IMR-90 (cell line): ENCODE measurements at regions not wholly inside any gene's neighbourhood (a gene's known extent, or its start where the extent isn't known, plus 50 kb on each side); places are given as distances from the start of the nearest gene placed in this dataset.

Experiments used
- ATAC-seq: fragments of 200-7000 bp; cut with Tn5 transposase; 2 replicates; pipeline ENCODE4 v1.9.1; 2020; ENCODE audit warnings: low read depth, mild to moderate bottlenecking, moderate library complexity
- BruUV-seq: library from RNA; stranded (reverse); fragments of 400-500 nt; replicated peaks from 2 replicates; lab custom pipeline; 2021; lab: Mats Ljungman, UMichigan
- CTCF ChIA-PET: fragments of 300-600 bp; formaldehyde crosslinking; extraction: SDS; loops from one replicate; lab custom pipeline; 2021; ENCODE audit warnings: antibody characterized with exemption; lab: Yijun Ruan, JAX
- POLR2A ChIA-PET: fragments of 300-600 bp; sonication (Branson Sonifier 250); formaldehyde crosslinking; loops from one replicate; lab custom pipeline; 2022; ENCODE audit warnings: antibody characterized with exemption; ENCODE audit not compliant: unreplicated experiment; lab: Charles Lee
- DNase-seq: peaks from one replicate; pipeline ENCODE4 v3.0.0; 2013
- H2AFZ ChIP-seq: replicated peaks from 2 replicates; pipeline ENCODE3; 2013; ENCODE audit warnings: low read length, mild to moderate bottlenecking; ENCODE audit not compliant: poor library complexity
- H2AK5ac ChIP-seq: 2 replicates; pipeline ENCODE4 v1.6.1; 2013; ENCODE audit warnings: low read depth, low read length, inconsistent platforms
- H2AK9ac ChIP-seq: replicated peaks from 2 replicates; pipeline ENCODE3; 2013; ENCODE audit warnings: mild to moderate bottlenecking, low read depth, low read length, moderate library complexity; ENCODE audit not compliant: poor library complexity
- H2BK120ac ChIP-seq: 2 replicates; pipeline ENCODE4 v1.6.1; 2013; ENCODE audit warnings: low read depth, low read length, inconsistent platforms
- H2BK15ac ChIP-seq: 3 replicates; pipeline ENCODE4 v1.6.1; 2013; ENCODE audit warnings: low read depth, low read length, inconsistent platforms
- H2BK20ac ChIP-seq: 2 replicates; pipeline ENCODE4 v1.6.1; 2013; ENCODE audit warnings: low read depth, mild to moderate bottlenecking, inconsistent platforms, low read length, moderate library complexity
- H2BK5ac ChIP-seq: 2 replicates; pipeline ENCODE4 v1.6.1; 2013; ENCODE audit warnings: mild to moderate bottlenecking, low read depth, low read length, inconsistent platforms; ENCODE audit not compliant: poor library complexity, severe bottlenecking
- H3K14ac ChIP-seq: replicated peaks from 2 replicates; pipeline ENCODE4 v1.6.1; 2013; ENCODE audit warnings: low read depth, low read length, inconsistent platforms
- H3K18ac ChIP-seq: 2 replicates; pipeline ENCODE4 v1.6.1; 2013; ENCODE audit warnings: low read depth, low read length, control low read depth
- H3K23ac ChIP-seq: 2 replicates; pipeline ENCODE4 v1.6.1; 2013; ENCODE audit warnings: low read depth, low read length, inconsistent platforms
- H3K27ac ChIP-seq: 2 replicates; pipeline ENCODE4 v1.5.1; 2013; ENCODE audit warnings: mild to moderate bottlenecking, control low read depth, low read length; ENCODE audit not compliant: insufficient read depth
- H3K27me3 ChIP-seq: 2 replicates; pipeline ENCODE4 v1.6.1; 2013; ENCODE audit warnings: low read length; ENCODE audit not compliant: control insufficient read depth, insufficient read depth
- H3K36me3 ChIP-seq: 2 replicates; pipeline ENCODE4 v1.6.1; 2013; ENCODE audit warnings: low read length, mixed read lengths; ENCODE audit not compliant: control insufficient read depth, insufficient read depth
- H3K4ac ChIP-seq: 2 replicates; pipeline ENCODE4 v1.6.1; 2013; ENCODE audit warnings: low read depth, low read length, inconsistent platforms
- H3K4me1 ChIP-seq: 2 replicates; pipeline ENCODE4 v1.6.1; 2013; ENCODE audit warnings: low read length, mixed read lengths; ENCODE audit not compliant: control insufficient read depth, insufficient read depth
- H3K4me2 ChIP-seq: 2 replicates; pipeline ENCODE4 v1.6.1; 2013; ENCODE audit warnings: low read depth, mild to moderate bottlenecking, control low read depth, low read length, moderate library complexity
- H3K4me3 ChIP-seq: 2 replicates; pipeline ENCODE4 v1.5.1; 2013; ENCODE audit warnings: low read depth, mild to moderate bottlenecking, control low read depth, low read length, moderate library complexity; ENCODE audit not compliant: insufficient read depth
- H3K56ac ChIP-seq: 2 replicates; pipeline ENCODE4 v1.6.1; 2013; ENCODE audit warnings: low read length, inconsistent platforms; ENCODE audit not compliant: insufficient read depth; ENCODE audit errors: extremely low read depth
- H3K79me1 ChIP-seq, 2 experiments: 2 replicates each; pipeline ENCODE4 v1.6.1; 2013; ENCODE audit warnings: low read length in 2 of 2, inconsistent platforms in 1 of 2, low read depth in 1 of 2
- H3K9ac ChIP-seq: 2 replicates; pipeline ENCODE4 v1.6.1; 2013; ENCODE audit warnings: low read depth, low read length, control low read depth
- H3K9me1 ChIP-seq: 2 replicates; pipeline ENCODE4 v1.6.1; 2013; ENCODE audit warnings: low read length, inconsistent platforms; ENCODE audit not compliant: insufficient read depth
- H3K9me3 ChIP-seq: 2 replicates; pipeline ENCODE4 v1.6.1; 2013; ENCODE audit warnings: low read length; ENCODE audit not compliant: control insufficient read depth, insufficient read depth
- H4K20me1 ChIP-seq: 2 replicates; pipeline ENCODE4 v1.6.1; 2013; ENCODE audit warnings: low read length, inconsistent platforms; ENCODE audit not compliant: insufficient read depth
- H4K5ac ChIP-seq: 2 replicates; pipeline ENCODE4 v1.6.1; 2013; ENCODE audit warnings: mild to moderate bottlenecking, low read depth, low read length, control low read depth
- H4K8ac ChIP-seq, 2 experiments: 2 replicates each; pipeline ENCODE4 v1.6.1; 2013; ENCODE audit warnings: low read depth in 2 of 2, low read length in 2 of 2, control low read depth in 1 of 2, inconsistent platforms in 1 of 2
- H4K91ac ChIP-seq: 2 replicates; pipeline ENCODE4 v1.6.1; 2013; ENCODE audit warnings: low read depth, low read length, inconsistent platforms; ENCODE audit not compliant: insufficient read depth
- POLR2A ChIP-seq: IDR thresholded peaks from 2 replicates; pipeline ENCODE4 v1.6.1; 2012; ENCODE audit warnings: mild to moderate bottlenecking, low read depth, low read length
- WGBS, 2 experiments: methylation state at CpG; one replicate each; pipeline versions ENCODE4 v1.1.5 to v1.1.7; 2013; ENCODE audit warnings: missing lambda C conversion rate in 2 of 2; ENCODE audit not compliant: insufficient read length in 1 of 2; ENCODE audit errors: extremely low coverage in 2 of 2; 5-methylcytosine and 5-hydroxymethylcytosine counted together
- dilution Hi-C: fragments of 300-500 bp; cut with HindIII; formaldehyde crosslinking; loops from one replicate; pipeline ENCODE4 v1.14.3; 2018; ENCODE audit warnings: low sequenced_read_pairs; ENCODE audit not compliant: unreplicated experiment
- in situ Hi-C: fragments of 300-500 bp; cut with MboI; formaldehyde crosslinking; loops from 3 replicates; pipeline ENCODE4 v1.14.3; 2019; ENCODE audit warnings: low sequenced_read_pairs, inconsistent platforms, mixed read lengths
- intact Hi-C: fragments of 100-400 bp; cut with micrococcal nuclease; formaldehyde crosslinking; loops from 2 replicates; pipeline ENCODE4 v1.10.0; 2022

DNA sequence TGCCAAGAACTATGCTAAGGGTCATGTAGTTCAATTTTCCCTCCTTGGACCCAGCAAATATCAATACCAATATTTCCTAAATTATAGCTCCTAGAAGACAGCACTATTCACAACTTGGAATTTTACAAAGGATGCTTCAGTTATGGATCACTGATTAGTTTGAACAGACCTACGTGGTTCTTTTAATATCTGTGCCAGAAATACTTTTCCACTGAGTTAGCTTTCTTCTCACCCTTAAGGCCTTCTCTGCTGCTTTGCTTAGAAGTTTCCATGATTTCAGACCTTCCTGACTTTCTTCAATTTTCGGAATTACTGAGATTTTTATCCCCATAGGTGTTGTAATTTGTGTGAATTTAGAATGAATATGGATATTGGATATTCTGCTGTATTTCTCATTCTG, 380.4 kb downstream of the PSAT1 start:
- H4K5ac ChIP-seq, result no peak overlapping the region
- no peak for ATAC-seq
- no peak overlapping the region for H4K91ac ChIP-seq
- no peak overlapping the region for H2BK15ac ChIP-seq
- CTCF ChIA-PET, result interaction anchor here (1.2 to 1.4 kb wide), 2 partner anchors 12 to 65 kb away, joined by 3 read pairs; no protein-coding TSS in a partner anchor
- H3K27me3 ChIP-seq, result no peaks in the 10 kb centered on the region
- BruUV-seq, result no TSS peak
- H3K4me3 ChIP-seq, result no peak overlapping the region
- no peak overlapping the region for H3K4me2 ChIP-seq
- no peak overlapping the region for H3K18ac ChIP-seq
- no peak overlapping the region for H2AFZ ChIP-seq
- intact Hi-C loops, result no loop called here
- H2BK20ac ChIP-seq, result no peak overlapping the region
- no CpG with 5 or more reads among the region's 2 CpGs for WGBS, 2 experiments
- H2AK5ac ChIP-seq, result no peak overlapping the region
- dilution Hi-C loops, result no loop called here
- no peak overlapping the region for H3K56ac ChIP-seq
- no peak overlapping the region for H3K14ac ChIP-seq
- no peaks in the 10 kb centered on the region for H4K20me1 ChIP-seq
- in situ Hi-C loops, result no loop called here
- H3K36me3 ChIP-seq, result no peaks in the 10 kb centered on the region
- no peak overlapping the region; a peak in 1 of 4 replicates for H4K8ac ChIP-seq
- peak; percentile 45 for DNase-seq
- H3K9ac ChIP-seq, result no peak overlapping the region
- no peaks in the 10 kb centered on the region for H3K79me1 ChIP-seq
- peaks cover 2% of the 10 kb centered on the region; the same call in 1 of the 2 replicates for H3K4me1 ChIP-seq
- no peak overlapping the region for H3K4ac ChIP-seq
- H3K9me1 ChIP-seq, result no peaks in the 10 kb centered on the region
- no peak for TF ChIP-seq POLR2A
- H2BK5ac ChIP-seq, result no peak overlapping the region
- no peak overlapping the region for H3K23ac ChIP-seq
- H3K9me3 ChIP-seq, result no peaks in the 10 kb centered on the region
- H2BK120ac ChIP-seq, result no peak overlapping the region
- no peak overlapping the region for H3K27ac ChIP-seq
- H2AK9ac ChIP-seq, result no peak overlapping the region
- POLR2A ChIA-PET, result no interaction called here
